VCaP (cell line): ENCODE measurements at regions not wholly inside any gene's neighbourhood (a gene's known extent, or its start where the extent isn't known, plus 50 kb on each side); places are given as distances from the start of the nearest gene placed in this dataset.

Experiments
- H3K27ac ChIP-seq: fragments of 450-650 bp; 2 replicates; pipeline ENCODE4 v1.5.1; 2017
- TF ChIP-seq, protein P1 (sequence below): fragments of 450-650 bp; conservative IDR thresholded peaks from 2 replicates; pipeline ENCODE4 v1.5.1; 2017; ENCODE audit warnings: mild to moderate bottlenecking, moderate library complexity

DNA sequence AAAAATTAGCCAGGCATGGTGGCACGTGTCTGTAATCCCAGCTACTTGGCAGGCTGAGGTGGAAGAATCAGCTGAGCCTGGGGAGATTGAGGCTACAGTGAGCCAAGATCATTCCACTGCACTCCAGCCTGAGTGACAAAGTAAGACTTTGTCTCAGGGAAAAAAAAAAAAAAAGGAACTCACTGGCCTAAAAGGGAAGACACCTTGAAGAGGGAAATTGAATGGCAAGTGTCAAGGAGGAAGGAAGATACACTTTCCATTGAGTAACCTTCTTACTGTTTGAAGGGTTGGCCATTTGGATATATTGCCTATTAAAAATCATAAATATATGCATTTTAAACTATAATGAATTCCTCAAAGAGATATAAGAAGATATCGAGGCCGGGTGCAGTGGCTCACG is 147.5 kb upstream of the FAM241A start:
- no peak overlapping the region for H3K27ac ChIP-seq
- TF ChIP-seq, protein P1, sequence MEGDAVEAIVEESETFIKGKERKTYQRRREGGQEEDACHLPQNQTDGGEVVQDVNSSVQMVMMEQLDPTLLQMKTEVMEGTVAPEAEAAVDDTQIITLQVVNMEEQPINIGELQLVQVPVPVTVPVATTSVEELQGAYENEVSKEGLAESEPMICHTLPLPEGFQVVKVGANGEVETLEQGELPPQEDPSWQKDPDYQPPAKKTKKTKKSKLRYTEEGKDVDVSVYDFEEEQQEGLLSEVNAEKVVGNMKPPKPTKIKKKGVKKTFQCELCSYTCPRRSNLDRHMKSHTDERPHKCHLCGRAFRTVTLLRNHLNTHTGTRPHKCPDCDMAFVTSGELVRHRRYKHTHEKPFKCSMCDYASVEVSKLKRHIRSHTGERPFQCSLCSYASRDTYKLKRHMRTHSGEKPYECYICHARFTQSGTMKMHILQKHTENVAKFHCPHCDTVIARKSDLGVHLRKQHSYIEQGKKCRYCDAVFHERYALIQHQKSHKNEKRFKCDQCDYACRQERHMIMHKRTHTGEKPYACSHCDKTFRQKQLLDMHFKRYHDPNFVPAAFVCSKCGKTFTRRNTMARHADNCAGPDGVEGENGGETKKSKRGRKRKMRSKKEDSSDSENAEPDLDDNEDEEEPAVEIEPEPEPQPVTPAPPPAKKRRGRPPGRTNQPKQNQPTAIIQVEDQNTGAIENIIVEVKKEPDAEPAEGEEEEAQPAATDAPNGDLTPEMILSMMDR: no peak

DNA sequence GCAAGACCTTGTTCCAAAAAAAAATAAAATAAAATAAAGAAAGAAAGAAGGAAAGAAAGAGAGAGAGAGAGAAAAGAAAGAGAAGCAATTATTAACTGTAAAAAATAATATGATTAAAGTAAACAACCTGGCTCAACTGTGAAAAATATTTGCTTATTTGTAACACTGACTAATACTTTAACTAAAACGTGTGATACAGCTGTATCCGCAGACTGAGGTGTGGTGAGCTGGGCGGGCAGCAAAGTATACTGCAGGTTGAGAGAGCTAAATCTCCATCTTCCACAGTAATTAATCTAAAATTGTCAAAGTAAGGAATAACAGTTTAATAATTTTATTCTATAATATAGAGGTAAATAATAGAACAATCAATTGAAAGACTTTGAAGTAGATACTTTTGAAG is 145.5 kb upstream of the FAM241A start:
- TF ChIP-seq, protein P1: no peak

DNA sequence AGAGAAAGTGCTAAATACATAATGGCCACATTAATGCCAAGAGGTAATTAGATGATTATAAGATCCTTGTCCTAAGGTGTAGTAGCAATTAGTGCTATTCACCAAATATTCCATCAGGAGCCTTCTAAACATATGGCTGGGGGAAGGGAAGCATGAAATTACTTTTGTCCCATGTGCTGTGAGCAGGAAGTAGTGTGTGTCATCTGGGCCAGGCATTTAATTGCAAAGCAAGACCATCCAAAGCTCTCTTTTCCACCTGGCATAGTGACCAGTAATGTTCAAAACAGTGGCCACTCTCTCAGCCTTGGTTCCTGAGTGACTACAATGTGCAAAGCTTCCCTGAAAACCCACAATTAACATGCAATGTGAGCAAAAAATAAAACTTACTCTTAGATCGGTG is 144.2 kb upstream of the FAM241A start:
- TF ChIP-seq, protein P1: no peak
- no peak overlapping the region for H3K27ac ChIP-seq

More for the DNA sequence above, 145.5 kb upstream of the FAM241A start:
- H3K27ac ChIP-seq: no peak overlapping the region

DNA sequence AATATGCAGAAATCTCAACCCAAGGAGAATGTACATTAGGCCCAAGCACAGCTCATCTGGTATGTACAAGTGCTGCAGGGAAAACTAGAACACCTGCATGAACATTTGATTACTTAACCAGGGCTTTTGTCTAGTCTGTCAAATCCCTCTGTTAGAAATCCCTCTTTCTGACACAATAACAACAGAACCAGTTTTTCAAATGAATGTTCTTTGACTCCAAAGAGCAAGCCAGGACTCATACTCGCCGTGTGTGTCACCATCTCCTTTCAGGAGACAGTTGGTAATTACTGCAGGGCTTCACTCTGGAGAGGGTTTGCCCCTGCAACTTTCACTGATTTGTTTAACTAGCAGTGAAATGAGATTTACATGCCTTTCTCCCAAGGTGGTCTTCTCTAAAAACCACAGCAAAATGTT is 143.0 kb upstream of the FAM241A start:
- no peak overlapping the region for H3K27ac ChIP-seq
- TF ChIP-seq, protein P1: no peak

DNA sequence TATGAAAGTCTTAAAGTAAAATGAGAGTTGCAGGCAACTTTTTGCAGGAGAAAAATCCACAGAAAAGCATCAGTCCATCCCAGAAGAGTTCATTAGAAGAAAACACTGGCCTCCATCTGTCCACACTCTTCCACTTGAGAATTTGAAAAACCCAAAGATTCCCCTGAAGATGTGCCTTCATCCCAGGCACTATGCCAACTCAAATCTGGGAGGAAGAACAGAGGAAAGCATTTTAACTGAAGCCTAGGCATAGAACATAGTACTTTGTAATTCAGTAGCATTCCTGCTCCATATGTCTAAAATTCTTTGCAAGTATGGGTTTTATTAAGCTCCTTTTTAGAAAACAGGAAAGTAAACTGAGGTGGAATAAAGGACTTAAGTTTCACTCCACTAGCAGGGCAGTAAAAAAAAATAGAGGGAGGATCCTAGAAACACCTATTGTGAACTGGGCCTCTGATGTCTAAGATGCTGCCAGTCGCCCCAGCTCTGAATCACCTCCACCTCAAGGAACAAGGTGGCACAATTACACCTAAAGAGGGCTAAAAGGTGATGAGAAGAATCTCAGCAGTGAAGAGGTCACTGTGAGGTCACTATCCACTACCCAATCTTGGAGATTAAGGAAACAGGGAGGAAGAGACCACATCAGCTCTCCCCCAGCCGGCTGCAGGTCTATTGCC is 141.9 kb upstream of the FAM241A start:
- H3K27ac ChIP-seq: no peak overlapping the region
- TF ChIP-seq, protein P1: no peak

DNA sequence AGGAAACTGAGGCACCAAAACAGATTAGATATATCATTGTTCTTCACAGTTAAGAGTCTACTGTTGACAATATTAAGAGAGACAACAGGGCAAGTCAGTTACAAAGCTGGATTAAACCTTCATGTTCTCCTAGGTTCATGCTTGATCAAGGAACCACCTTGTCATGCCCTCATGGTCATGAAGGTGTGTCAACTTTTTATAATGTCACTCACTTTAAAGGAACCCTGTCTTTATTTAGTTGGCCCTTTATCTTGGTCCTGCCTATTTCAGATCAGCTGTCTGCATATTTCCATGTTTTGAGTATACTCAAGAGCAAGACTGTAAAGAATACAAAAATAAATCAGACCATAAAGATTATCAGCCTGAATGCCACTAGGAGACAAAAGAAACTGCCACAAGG is 140.2 kb upstream of the FAM241A start:
- H3K27ac ChIP-seq: no peak overlapping the region
- TF ChIP-seq, protein P1: no peak

DNA sequence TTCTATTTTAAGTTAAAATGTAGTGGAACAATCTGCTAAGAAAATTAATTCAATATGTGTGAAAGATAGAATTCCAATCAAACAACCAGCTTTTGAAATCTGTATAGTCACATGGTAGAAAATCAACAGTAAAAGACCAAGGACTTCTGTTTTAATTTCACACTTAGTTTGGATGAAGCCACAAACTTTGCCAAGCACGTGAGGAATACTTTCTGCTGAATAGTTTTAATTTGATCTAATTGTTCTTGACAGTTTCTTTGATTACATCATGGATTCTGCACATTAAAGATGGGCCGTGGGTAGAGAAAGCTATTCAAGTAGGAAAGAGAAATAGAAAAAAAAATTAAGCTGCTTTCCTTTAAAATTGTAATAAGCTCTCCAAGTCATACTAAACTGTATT is 137.9 kb upstream of the FAM241A start:
- no peak overlapping the region for H3K27ac ChIP-seq
- TF ChIP-seq, protein P1: no peak
